ENCODE measurements at regions not wholly inside any gene's neighbourhood (a gene's known extent, or its start where the extent isn't known, plus 50 kb on each side); places are given as distances from the start of the nearest gene placed in this dataset.

GRCh38 chr21:18163956-18164355 lies 80.7 kb upstream of the CHODL start:
- Histone ChIP-seq H3K79me2 (ENCODE audit: control insufficient read depth, low read length) (no peaks in the 10 kb centered on the region), H3K4me1 (ENCODE audit: control insufficient read depth, low read length) (no peaks in the 10 kb centered on the region)
- no peak for TF ChIP-seq EZH2phosphoT487 (IDR thresholded peaks at IDR 0.05; ENCODE audit: borderline replicate concordance, low read length)
- no peak for TF ChIP-seq CTCF (IDR thresholded peaks at IDR 0.05; ENCODE audit: low read depth, low read length, poor library complexity, severe bottlenecking)

GRCh38 chr21:18161841-18162240 lies 82.8 kb upstream of the CHODL start:
- no peaks in the 10 kb centered on the region for H3K27me3 ChIP-seq (ENCODE audit: control insufficient read depth, low read length)
- H3K4me2 ChIP-seq (ENCODE audit: low read length) = no peak overlapping the region
- TF ChIP-seq EZH2phosphoT487 (IDR thresholded peaks at IDR 0.05; ENCODE audit: borderline replicate concordance, low read length) = no peak
- no peak overlapping the region for H3K27ac ChIP-seq (ENCODE audit: low read depth, low read length)
- H3K36me3 ChIP-seq (ENCODE audit: control insufficient read depth, low read length) = no peaks in the 10 kb centered on the region
- no peak overlapping the region for H3K4me3 ChIP-seq (ENCODE audit: low read length)
- no peaks in the 10 kb centered on the region for H3K4me1 ChIP-seq (ENCODE audit: control insufficient read depth, low read length)
- no peaks in the 10 kb centered on the region for H3F3A ChIP-seq (ENCODE audit: control insufficient read depth, insufficient read depth)
- H3K9me2 ChIP-seq (replicated peaks; ENCODE audit: control insufficient read depth, low read length) = no peaks in the 10 kb centered on the region
- H3K79me2 ChIP-seq (ENCODE audit: control insufficient read depth, low read length) = no peaks in the 10 kb centered on the region
- H4K20me1 ChIP-seq (ENCODE audit: control insufficient read depth, insufficient read depth, low read depth, low read length) = no peaks in the 10 kb centered on the region
- no peaks in the 10 kb centered on the region for H3K9me3 ChIP-seq (ENCODE audit: control insufficient read depth, insufficient read depth, low read length)

More at GRCh38 chr21:18163956-18164355, 80.7 kb upstream of the CHODL start:
- Histone ChIP-seq H3F3A (ENCODE audit: control insufficient read depth, insufficient read depth) (no peaks in the 10 kb centered on the region), H3K27me3 (ENCODE audit: control insufficient read depth, low read length) (no peaks in the 10 kb centered on the region), H3K27ac (ENCODE audit: low read depth, low read length) (no peak overlapping the region), H3K36me3 (ENCODE audit: control insufficient read depth, low read length) (no peaks in the 10 kb centered on the region), H3K9me2 (replicated peaks; ENCODE audit: control insufficient read depth, low read length) (no peaks in the 10 kb centered on the region), H3K4me3 (ENCODE audit: low read length) (no peak overlapping the region), H4K20me1 (ENCODE audit: control insufficient read depth, insufficient read depth, low read depth, low read length) (no peaks in the 10 kb centered on the region), H3K9me3 (ENCODE audit: control insufficient read depth, insufficient read depth, low read length) (no peaks in the 10 kb centered on the region), H3K4me2 (ENCODE audit: low read length) (no peak overlapping the region)

GRCh38 chr21:18157406-18157805 lies 87.2 kb upstream of the CHODL start:
- Histone ChIP-seq H4K20me1 (ENCODE audit: control insufficient read depth, insufficient read depth, low read depth, low read length) (no peaks in the 10 kb centered on the region), H3K27me3 (ENCODE audit: control insufficient read depth, low read length) (no peaks in the 10 kb centered on the region), H3K4me2 (ENCODE audit: low read length) (no peak overlapping the region), H3K4me1 (ENCODE audit: control insufficient read depth, low read length) (no peaks in the 10 kb centered on the region), H3K36me3 (ENCODE audit: control insufficient read depth, low read length) (no peaks in the 10 kb centered on the region), H3K4me3 (ENCODE audit: low read length) (no peak overlapping the region), H3F3A (ENCODE audit: control insufficient read depth, insufficient read depth) (no peaks in the 10 kb centered on the region), H3K9me3 (ENCODE audit: control insufficient read depth, insufficient read depth, low read length) (no peaks in the 10 kb centered on the region), H3K79me2 (ENCODE audit: control insufficient read depth, low read length) (no peaks in the 10 kb centered on the region), H3K27ac (ENCODE audit: low read depth, low read length) (no peak overlapping the region), H3K9me2 (replicated peaks; ENCODE audit: control insufficient read depth, low read length) (no peaks in the 10 kb centered on the region)
- TF ChIP-seq CTCF (IDR thresholded peaks at IDR 0.05; ENCODE audit: low read depth, low read length, poor library complexity, severe bottlenecking) (no peak), EZH2phosphoT487 (IDR thresholded peaks at IDR 0.05; ENCODE audit: borderline replicate concordance, low read length) (no peak)

DNA sequence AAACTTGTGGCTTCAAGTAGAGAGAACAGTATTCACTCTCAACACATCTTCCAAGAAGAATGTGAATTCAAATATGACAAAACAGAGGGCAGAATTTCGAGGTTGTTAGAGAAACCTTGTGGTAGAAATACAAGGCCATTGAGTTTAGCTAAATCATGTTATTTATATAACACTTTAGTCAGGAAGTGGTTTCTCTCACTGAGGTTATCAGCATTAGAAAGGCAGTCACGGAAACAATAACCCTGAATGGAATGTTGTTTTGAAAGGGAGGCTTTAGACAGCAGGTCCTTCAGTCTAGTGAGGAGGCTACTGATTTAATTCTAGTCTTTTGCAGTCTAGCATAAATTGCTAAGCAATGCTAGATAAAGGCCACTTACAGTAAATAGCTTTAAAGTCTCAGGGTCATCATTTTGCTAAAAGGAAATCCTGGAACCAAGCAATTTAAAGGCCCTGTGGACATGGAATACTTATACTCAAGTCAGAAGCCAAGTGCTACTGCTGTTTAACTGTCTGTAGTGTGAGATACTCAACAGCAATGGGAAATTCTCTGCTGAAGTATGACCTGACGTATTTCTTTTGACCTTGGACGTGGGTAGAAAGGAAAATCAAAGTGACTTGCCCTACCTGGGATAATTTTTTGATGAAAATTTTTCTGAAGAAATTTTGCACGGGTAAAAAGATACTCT lies 89.0 kb upstream of the CHODL start:
- no peak for TF ChIP-seq EZH2phosphoT487 (IDR thresholded peaks at IDR 0.05; ENCODE audit: borderline replicate concordance, low read length)
- no peak for TF ChIP-seq CTCF (IDR thresholded peaks at IDR 0.05; ENCODE audit: low read depth, low read length, poor library complexity, severe bottlenecking)
- Histone ChIP-seq H3K4me1 (ENCODE audit: control insufficient read depth, low read length) (no peaks in the 10 kb centered on the region), H3K27me3 (ENCODE audit: control insufficient read depth, low read length) (no peaks in the 10 kb centered on the region), H3K9me3 (ENCODE audit: control insufficient read depth, insufficient read depth, low read length) (no peaks in the 10 kb centered on the region), H3K9me2 (replicated peaks; ENCODE audit: control insufficient read depth, low read length) (no peaks in the 10 kb centered on the region), H3F3A (ENCODE audit: control insufficient read depth, insufficient read depth) (no peaks in the 10 kb centered on the region), H3K4me3 (ENCODE audit: low read length) (no peak overlapping the region), H3K4me2 (ENCODE audit: low read length) (no peak overlapping the region), H3K79me2 (ENCODE audit: control insufficient read depth, low read length) (no peaks in the 10 kb centered on the region), H3K27ac (ENCODE audit: low read depth, low read length) (no peak overlapping the region), H3K36me3 (ENCODE audit: control insufficient read depth, low read length) (no peaks in the 10 kb centered on the region), H4K20me1 (ENCODE audit: control insufficient read depth, insufficient read depth, low read depth, low read length) (no peaks in the 10 kb centered on the region)

Measured in DOHH2 (cell line).